CD4-positive, alpha-beta T cell treated with Interleukin-6 at 100 ng/mL for 8 hours (primary cell): ENCODE measurements at regions not wholly inside any gene's neighbourhood (a gene's known extent, or its start where the extent isn't known, plus 50 kb on each side); places are given as distances from the start of the nearest gene placed in this dataset.
"Not testable (repeated sequence)": the region's sequence is repeated elsewhere in the genome, so short reads cannot be mapped to it uniquely, and the experiment has no call there.

ENCODE experiments used
- DNase-seq: peaks from one replicate; pipeline ENCODE4 v3.0.0-alpha.2; 2020; ENCODE audit warnings: mixed read lengths, low spot score

- DNase-seq: no peak
Measured at GRCh38 chr15:57767481-57767880, 61.0 kb downstream of the POLR2M start.

- no peak for DNase-seq
Measured at GRCh38 chr15:57769266-57769665, 62.8 kb downstream of the POLR2M start.

- DNase-seq: no peak
Measured at GRCh38 chr15:57770495-57770894, 64.0 kb downstream of the POLR2M start.

GRCh38 chr15:57772223-57772957 lies 65.9 kb downstream of the POLR2M start:
- no peak for DNase-seq

- DNase-seq: no peak
Measured at GRCh38 chr15:57773051-57773450, 66.5 kb downstream of the POLR2M start.

- DNase-seq: no peak
Measured at GRCh38 chr15:57777003-57777402, 70.5 kb downstream of the POLR2M start.

- no peak for DNase-seq
Measured at GRCh38 chr15:57780471-57780870, 74.0 kb downstream of the POLR2M start.

- no peak for DNase-seq
Measured at GRCh38 chr15:57782731-57783130, 76.2 kb downstream of the POLR2M start.

GRCh38 chr15:57784081-57784511 lies 77.6 kb downstream of the POLR2M start:
- DNase-seq: no peak

- DNase-seq: no peak
Measured at GRCh38 chr15:57785039-57785438, 78.5 kb downstream of the POLR2M start.

GRCh38 chr15:57785959-57786358 lies 79.4 kb downstream of the POLR2M start:
- no peak for DNase-seq

- no peak for DNase-seq
Measured at GRCh38 chr15:57789225-57789624, 82.7 kb downstream of the POLR2M start.

GRCh38 chr15:57792724-57793449 lies 86.4 kb downstream of the POLR2M start:
- DNase-seq: no peak

- DNase-seq: no peak
Measured at GRCh38 chr15:57795261-57795660, 88.7 kb downstream of the POLR2M start.

GRCh38 chr15:57796146-57796545 lies 89.6 kb downstream of the POLR2M start:
- no peak for DNase-seq

GRCh38 chr15:57797110-57797509 lies 90.6 kb downstream of the POLR2M start:
- no peak for DNase-seq

GRCh38 chr15:57797568-57798267 lies 91.2 kb downstream of the POLR2M start:
- DNase-seq: no peak

GRCh38 chr15:57806003-57806402 lies 99.5 kb downstream of the POLR2M start:
- no peak for DNase-seq

GRCh38 chr15:57809285-57809684 lies 102.8 kb downstream of the POLR2M start:
- not testable (repeated sequence) for DNase-seq

GRCh38 chr15:57816599-57816998 lies 110.1 kb downstream of the POLR2M start:
- DNase-seq: no peak

- DNase-seq: no peak
Measured at GRCh38 chr15:57819646-57820045, 113.1 kb downstream of the POLR2M start.

GRCh38 chr15:57820119-57820518 lies 113.6 kb downstream of the POLR2M start:
- DNase-seq: no peak

- DNase-seq: no peak
Measured at GRCh38 chr15:57821826-57822225, 115.3 kb downstream of the POLR2M start.
